ENCODE measurements at regions not wholly inside any gene's neighbourhood (a gene's known extent, or its start where the extent isn't known, plus 50 kb on each side); places are given as distances from the start of the nearest gene placed in this dataset.

- no peak overlapping the region for H3K27ac ChIP-seq
- no peak for TF ChIP-seq CTCF (conservative IDR thresholded peaks at IDR 0.05; ENCODE audit: low read depth)
- CTCF ChIA-PET: no interaction called here
- no peak for DNase-seq (ENCODE audit: low spot score)
- POLR2A ChIA-PET (ENCODE audit: low non-redundant PET): no interaction called here
Measured at GRCh38 chr22:26732284-26732683, 74.9 kb downstream of the MIAT start.

GRCh38 chr22:26734339-26735018, 77.1 kb downstream of the MIAT start:
- no peak overlapping the region for H3K27ac ChIP-seq
- ChIA-PET POLR2A (ENCODE audit: low non-redundant PET) (no interaction called here), CTCF (no interaction called here)
- TF ChIP-seq CTCF (conservative IDR thresholded peaks at IDR 0.05; ENCODE audit: low read depth): no peak
- no peak for DNase-seq (ENCODE audit: low spot score)

- POLR2A ChIA-PET (ENCODE audit: low non-redundant PET): no interaction called here
- no peak overlapping the region for H3K27ac ChIP-seq
- no peak for DNase-seq (ENCODE audit: low spot score)
- CTCF ChIA-PET: interaction anchor here (0.5 kb wide), 1 partner anchor 21 kb away, joined by 3 read pairs; no protein-coding TSS in a partner anchor
- no peak for TF ChIP-seq CTCF (conservative IDR thresholded peaks at IDR 0.05; ENCODE audit: low read depth)
Measured at GRCh38 chr22:26735019-26735409, 77.6 kb downstream of the MIAT start.

- H3K27ac ChIP-seq: no peak overlapping the region
- POLR2A ChIA-PET (ENCODE audit: low non-redundant PET): no interaction called here
- CTCF ChIA-PET: interaction anchor here (0.8 kb wide), 1 partner anchor 565 kb away, joined by 3 read pairs; no protein-coding TSS in a partner anchor
- TF ChIP-seq CTCF (conservative IDR thresholded peaks at IDR 0.05; ENCODE audit: low read depth): no peak
- DNase-seq (ENCODE audit: low spot score): no peak
Measured at GRCh38 chr22:26737262-26737661, 79.9 kb downstream of the MIAT start.

GRCh38 chr22:26740253-26740652, 82.9 kb downstream of the MIAT start:
- no peak overlapping the region for H3K27ac ChIP-seq
- no peak for TF ChIP-seq CTCF (conservative IDR thresholded peaks at IDR 0.05; ENCODE audit: low read depth)
- CTCF ChIA-PET: no interaction called here
- DNase-seq (ENCODE audit: low spot score): no peak
- POLR2A ChIA-PET (ENCODE audit: low non-redundant PET): no interaction called here

- POLR2A ChIA-PET (ENCODE audit: low non-redundant PET): no interaction called here
- no peak for TF ChIP-seq CTCF (conservative IDR thresholded peaks at IDR 0.05; ENCODE audit: low read depth)
- no peak overlapping the region for H3K27ac ChIP-seq
- CTCF ChIA-PET: no interaction called here
- no peak for DNase-seq (ENCODE audit: low spot score)
Measured at GRCh38 chr22:26743149-26743548, 85.8 kb downstream of the MIAT start.
